GM12891 (cell line): ENCODE measurements at regions not wholly inside any gene's neighbourhood (a gene's known extent, or its start where the extent isn't known, plus 50 kb on each side); places are given as distances from the start of the nearest gene placed in this dataset.
"Not testable (repeated sequence)": the region's sequence is repeated elsewhere in the genome, so short reads cannot be mapped to it uniquely, and the experiment has no call there.

Experiments
- DNase-seq: peaks from one replicate; pipeline ENCODE4 v3.0.0; 2011; ENCODE audit warnings: low spot score; ENCODE audit not compliant: insufficient read length
- FAIRE-seq: peaks from 2 replicates; lab custom pipeline; 2011; peaks lifted over from hg19 to GRCh38; lab: Jason Lieb, UNC
- PAX5 ChIP-seq: IDR thresholded peaks from 2 replicates; pipeline ENCODE4 v1.6.1; 2011; ENCODE audit warnings: low read length, moderate library complexity, mild to moderate bottlenecking; ENCODE audit not compliant: insufficient read depth, severe bottlenecking
- POLR2A ChIP-seq: IDR thresholded peaks from 2 replicates; pipeline ENCODE4 v1.6.1; 2011; ENCODE audit warnings: low read depth, low read length, control low read depth
- POLR2AphosphoS5 ChIP-seq: IDR thresholded peaks from 2 replicates; pipeline ENCODE4 v1.6.1; 2011; ENCODE audit warnings: low read depth, low read length, control low read depth
- POU2F2 ChIP-seq: IDR thresholded peaks from 2 replicates; pipeline ENCODE4 v1.6.1; 2011; ENCODE audit warnings: low read depth, mild to moderate bottlenecking, control low read depth, low read length, moderate library complexity
- SPI1 ChIP-seq: IDR thresholded peaks from 2 replicates; pipeline ENCODE4 v1.6.1; 2011; ENCODE audit warnings: low read depth, low read length, control low read depth
- TAF1 ChIP-seq: IDR thresholded peaks from 2 replicates; pipeline ENCODE4 v1.6.1; 2011; ENCODE audit warnings: low read depth, low read length, control low read depth

DNA sequence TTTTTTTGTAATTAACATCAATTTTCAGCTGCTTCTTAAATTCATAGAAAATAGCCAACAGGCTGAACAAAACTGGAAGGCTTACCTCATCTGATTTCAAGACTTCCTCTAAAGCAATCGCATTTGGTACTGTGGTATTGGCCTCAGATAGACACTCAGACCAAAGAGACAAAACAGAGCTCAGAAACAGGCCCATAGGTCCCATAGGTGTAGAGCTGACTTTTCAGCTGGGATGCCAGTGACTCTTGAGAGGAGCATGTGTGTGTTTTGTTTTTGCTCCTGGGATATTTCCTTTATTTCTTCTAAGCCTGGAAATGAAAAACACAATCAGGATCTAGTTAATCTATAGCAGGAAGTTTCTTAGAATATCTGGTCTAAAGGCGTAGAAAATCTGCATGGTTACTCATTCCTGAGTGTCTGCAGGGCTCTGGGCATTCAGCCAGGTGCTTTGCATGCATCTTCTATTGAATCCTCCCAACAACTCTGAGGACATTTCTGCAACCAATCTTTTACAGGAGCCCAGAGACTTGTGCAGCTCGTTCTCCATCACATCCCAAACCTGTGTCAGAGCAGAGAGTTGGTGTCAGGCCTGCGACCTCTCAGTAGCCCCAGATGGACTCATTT is 190.8 kb downstream of the RTP5 start:
- FAIRE-seq: no peak
- no peak for DNase-seq

DNA sequence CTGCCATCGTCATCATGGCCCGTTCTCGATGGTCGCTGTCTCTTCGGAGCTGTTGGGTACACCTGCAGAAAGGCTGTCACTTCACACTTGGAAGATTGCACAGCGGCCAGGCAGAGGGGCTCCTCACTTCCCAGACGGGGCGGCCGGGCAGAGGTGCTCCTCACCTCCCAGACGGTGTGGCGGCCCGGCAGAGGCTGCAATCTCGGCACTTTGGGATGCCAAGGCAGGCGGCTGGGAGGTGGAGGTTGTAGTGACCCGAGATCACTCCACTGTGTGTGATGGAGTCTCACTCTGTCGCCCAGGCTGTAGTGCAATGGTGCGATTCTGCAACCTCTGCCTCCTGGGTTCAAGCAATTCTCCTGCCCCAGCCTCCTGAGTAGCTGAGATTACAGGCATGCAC is 192.4 kb downstream of the RTP5 start:
- DNase-seq, FAIRE-seq: not testable (repeated sequence)

More for the DNA sequence above, 190.8 kb downstream of the RTP5 start:
- TF ChIP-seq SPI1 (no peak), POLR2A (no peak), TAF1 (no peak), POLR2AphosphoS5 (no peak), POU2F2 (no peak), PAX5 (no peak)

DNA sequence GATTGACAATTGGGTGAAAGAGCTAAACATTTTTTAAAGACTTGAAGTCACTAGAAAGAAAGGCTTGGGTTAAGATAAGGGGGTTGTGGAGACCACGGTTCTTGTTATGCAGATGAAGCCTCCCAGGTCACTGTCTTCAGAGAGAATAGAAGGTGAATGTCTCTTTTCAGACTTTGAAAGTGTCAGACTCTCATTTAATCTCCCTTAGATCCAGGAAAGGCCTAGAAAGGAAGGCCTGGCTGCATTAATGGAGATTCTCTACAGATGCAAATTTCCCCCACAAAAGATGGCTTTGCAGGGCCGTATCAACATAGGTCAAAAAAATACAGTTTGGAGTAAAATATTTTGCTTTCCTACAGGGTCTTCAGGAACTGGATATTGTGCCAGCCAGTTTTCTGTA is 193.9 kb downstream of the RTP5 start:
- DNase-seq: no peak
- no peak for FAIRE-seq
- TF ChIP-seq TAF1: no peak
- TF ChIP-seq POU2F2: no peak
- TF ChIP-seq SPI1: no peak
- no peak for TF ChIP-seq POLR2A
- TF ChIP-seq POLR2AphosphoS5: no peak
- no peak for TF ChIP-seq PAX5

DNA sequence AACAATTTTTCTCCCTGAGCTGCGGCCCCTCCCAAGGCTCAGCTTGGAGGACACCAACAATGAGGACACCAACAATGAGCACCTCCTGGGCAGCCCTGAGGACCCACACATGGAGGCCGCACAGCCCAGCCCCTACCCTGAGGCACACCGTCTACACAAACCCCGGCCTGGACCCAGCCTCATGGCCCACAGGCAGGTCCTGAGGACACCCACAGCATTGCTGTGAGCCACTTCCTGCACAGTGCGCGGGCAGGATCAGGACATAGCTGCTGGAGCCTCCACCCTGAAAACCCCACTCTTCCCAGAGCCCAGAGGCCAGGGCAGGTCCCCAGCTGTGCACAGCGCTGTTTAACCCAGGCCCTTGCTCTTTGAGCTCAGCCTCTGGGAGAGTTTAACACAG is 194.3 kb downstream of the RTP5 start:
- TF ChIP-seq POLR2AphosphoS5 (no peak), POLR2A (no peak), POU2F2 (no peak), PAX5 (no peak), TAF1 (no peak), SPI1 (no peak)
- no peak for DNase-seq
- FAIRE-seq: no peak

- DNase-seq (no peak), FAIRE-seq (peak; percentile 61)
- no peak for TF ChIP-seq PAX5
Measured at GRCh38 chr2:242064364-242065250, 195.1 kb downstream of the RTP5 start.

DNA sequence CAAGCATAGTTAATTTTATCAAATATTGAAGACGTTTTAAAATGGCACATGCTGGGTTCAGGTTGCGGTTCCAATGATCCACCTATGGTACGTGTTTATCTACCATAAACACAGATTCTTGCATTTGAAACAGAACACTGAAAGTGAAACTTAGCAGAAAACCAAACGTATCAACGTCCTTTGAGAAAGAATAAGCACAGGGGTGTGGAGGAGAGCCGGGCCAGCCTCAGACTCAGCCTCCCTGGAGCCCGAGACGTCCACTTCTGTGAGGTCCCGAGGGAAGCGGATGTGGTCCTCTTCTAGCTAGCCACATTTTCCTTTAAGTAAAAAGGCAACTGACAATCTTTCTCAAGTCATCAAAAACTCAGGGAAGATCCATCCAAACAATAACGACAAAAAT is 195.9 kb downstream of the RTP5 start:
- FAIRE-seq: no peak

GRCh38 chr2:242069018-242069417 is 199.5 kb downstream of the RTP5 start:
- TF ChIP-seq SPI1 (no peak), POLR2A (no peak), TAF1 (no peak), POLR2AphosphoS5 (no peak), PAX5 (no peak), POU2F2 (no peak)
- DNase-seq (no peak), FAIRE-seq (no peak)

More for the DNA sequence above, 195.9 kb downstream of the RTP5 start:
- DNase-seq: no peak
- TF ChIP-seq PAX5 (no peak), POLR2AphosphoS5 (no peak), TAF1 (no peak), POU2F2 (no peak), SPI1 (no peak), POLR2A (no peak)

GRCh38 chr2:242069938-242070395 is 200.4 kb downstream of the RTP5 start:
- FAIRE-seq, DNase-seq: not testable (repeated sequence)

GRCh38 chr2:242070726-242071125 is 201.2 kb downstream of the RTP5 start:
- not testable (repeated sequence) for DNase-seq, FAIRE-seq

DNA sequence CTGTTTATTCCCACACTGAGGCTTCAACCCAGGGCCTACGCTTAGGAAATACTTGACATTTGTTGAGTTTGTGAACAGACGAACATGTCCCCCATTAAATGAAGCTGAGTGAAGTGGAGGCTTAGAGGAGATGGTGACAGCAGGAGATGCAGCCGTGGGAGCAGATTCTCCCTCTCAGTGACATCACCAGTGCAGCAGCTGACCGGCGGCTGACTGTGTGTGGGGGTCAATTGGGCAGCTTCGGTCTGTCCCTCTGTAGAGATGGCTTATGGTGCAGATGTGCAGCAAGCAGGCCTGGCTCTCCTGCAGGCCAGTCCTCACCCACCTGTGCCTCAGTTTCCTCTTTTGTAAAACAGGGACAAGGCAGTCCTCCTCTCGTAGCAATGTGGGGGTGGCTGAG is 201.8 kb downstream of the RTP5 start:
- not testable (repeated sequence) for FAIRE-seq, DNase-seq

DNA sequence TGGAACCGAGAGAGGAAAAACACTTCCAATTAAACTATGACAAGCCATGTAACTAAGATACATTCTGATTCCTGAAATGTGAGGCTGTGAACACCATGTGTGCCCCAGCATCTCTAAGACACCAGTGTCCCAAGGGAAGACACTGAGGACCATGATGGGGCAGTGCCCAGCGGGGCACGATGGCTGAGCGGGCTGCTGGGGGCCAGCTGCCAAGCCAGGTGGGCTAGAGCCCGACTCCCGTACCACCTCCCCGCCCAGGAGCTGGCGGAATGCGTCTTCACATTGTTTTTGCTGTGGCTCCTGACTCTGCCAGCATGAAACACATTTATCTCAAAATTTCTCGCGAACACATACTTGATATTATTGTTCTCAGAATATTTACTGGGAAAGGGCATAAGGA is 202.4 kb downstream of the RTP5 start:
- FAIRE-seq: peak; percentile 16
- not testable (repeated sequence) for DNase-seq

DNA sequence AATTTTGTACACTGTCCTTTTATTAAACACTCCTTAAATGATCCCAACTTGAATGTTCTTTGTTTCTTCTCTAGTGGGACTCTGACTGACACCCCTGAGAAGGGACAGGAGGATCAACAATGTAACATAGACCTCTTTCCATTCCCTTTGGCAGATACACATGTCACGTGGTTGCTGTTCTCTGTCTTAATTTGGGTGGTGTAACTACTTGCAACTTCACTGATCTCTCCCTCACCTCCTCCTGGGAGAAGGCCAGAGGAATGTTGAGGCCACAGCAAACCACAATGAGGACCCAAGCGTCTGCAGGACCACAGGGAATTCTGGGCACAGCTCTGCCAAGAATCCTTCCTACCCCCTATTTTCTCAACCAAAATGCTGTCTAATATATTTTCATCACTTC is 205.6 kb downstream of the RTP5 start:
- DNase-seq (no peak), FAIRE-seq (no peak)
- no peak for TF ChIP-seq POLR2AphosphoS5
- no peak for TF ChIP-seq POU2F2
- TF ChIP-seq SPI1: no peak
- TF ChIP-seq TAF1: no peak
- no peak for TF ChIP-seq POLR2A
- no peak for TF ChIP-seq PAX5
